ENCODE measurements at regions not wholly inside any gene's neighbourhood (a gene's known extent, or its start where the extent isn't known, plus 50 kb on each side); places are given as distances from the start of the nearest gene placed in this dataset.

- DNase-seq (ENCODE audit: low spot score), result no peak
These were observed 834.3 kb upstream of the COBL start for GRCh38 chr7:52150952-52151351.

- no peak for DNase-seq (ENCODE audit: low spot score)
These were observed 830.4 kb upstream of the COBL start for GRCh38 chr7:52146871-52147634.

- DNase-seq (ENCODE audit: low spot score), result no peak
These were observed 826.6 kb upstream of the COBL start for GRCh38 chr7:52143219-52143618.

GRCh38 chr7:52140851-52141250, 824.2 kb upstream of the COBL start:
- DNase-seq (ENCODE audit: low spot score), result no peak

- DNase-seq (ENCODE audit: low spot score), result no peak
These were observed 818.8 kb upstream of the COBL start for GRCh38 chr7:52135403-52135802.

- no peak for DNase-seq (ENCODE audit: low spot score)
These were observed 812.7 kb upstream of the COBL start for GRCh38 chr7:52129278-52129677.

GRCh38 chr7:52120912-52121311, 804.3 kb upstream of the COBL start:
- no peak for DNase-seq (ENCODE audit: low spot score)

- no peak for DNase-seq (ENCODE audit: low spot score)
These were observed 802.9 kb upstream of the COBL start for GRCh38 chr7:52119537-52119936.

- DNase-seq (ENCODE audit: low spot score), result no peak
These were observed 797.9 kb upstream of the COBL start for GRCh38 chr7:52114509-52114908.

- no peak for DNase-seq (ENCODE audit: low spot score)
These were observed 797.4 kb upstream of the COBL start for GRCh38 chr7:52114056-52114455.

- DNase-seq (ENCODE audit: low spot score), result no peak
These were observed 790.7 kb upstream of the COBL start for GRCh38 chr7:52107355-52107754.

- no peak for DNase-seq (ENCODE audit: low spot score)
These were observed 779.3 kb upstream of the COBL start for GRCh38 chr7:52095861-52096260.

GRCh38 chr7:52091996-52092395, 775.4 kb upstream of the COBL start:
- DNase-seq (ENCODE audit: low spot score), result no peak

GRCh38 chr7:52091101-52091500, 774.5 kb upstream of the COBL start:
- DNase-seq (ENCODE audit: low spot score), result no peak

GRCh38 chr7:52088008-52088901, 771.6 kb upstream of the COBL start:
- no peak for DNase-seq (ENCODE audit: low spot score)

- DNase-seq (ENCODE audit: low spot score), result no peak
These were observed 769.0 kb upstream of the COBL start for GRCh38 chr7:52085610-52086009.

- no peak for DNase-seq (ENCODE audit: low spot score)
These were observed 763.9 kb upstream of the COBL start for GRCh38 chr7:52080493-52080892.

- no peak for DNase-seq (ENCODE audit: low spot score)
These were observed 763.1 kb upstream of the COBL start for GRCh38 chr7:52079726-52080125.

- no peak for DNase-seq (ENCODE audit: low spot score)
These were observed 761.0 kb upstream of the COBL start for GRCh38 chr7:52077571-52077970.

GRCh38 chr7:52074912-52075311, 758.3 kb upstream of the COBL start:
- DNase-seq (ENCODE audit: low spot score), result no peak

GRCh38 chr7:52074071-52074470, 757.5 kb upstream of the COBL start:
- no peak for DNase-seq (ENCODE audit: low spot score)

GRCh38 chr7:52071744-52072143, 755.1 kb upstream of the COBL start:
- DNase-seq (ENCODE audit: low spot score), result no peak

- DNase-seq (ENCODE audit: low spot score), result no peak
These were observed 747.9 kb upstream of the COBL start for GRCh38 chr7:52064493-52064892.
